GM19025 (cell line): ENCODE measurements at regions not wholly inside any gene's neighbourhood (a gene's known extent, or its start where the extent isn't known, plus 50 kb on each side); places are given as distances from the start of the nearest gene placed in this dataset.
A peak's percentile ranks its signal among the peaks of the same experiment; 100 is the strongest.
"Not testable (repeated sequence)": the region's sequence is repeated elsewhere in the genome, so short reads cannot be mapped to it uniquely, and the experiment has no call there.

Source experiments
- ATAC-seq: cut with Tn5 transposase; IDR thresholded peaks from one replicate; pipeline ENCODE4 v1.9.1; 2021; ENCODE audit warnings: mild to moderate bottlenecking, low read depth, moderate library complexity; ENCODE audit not compliant: unreplicated experiment

- ATAC-seq = no peak
Observed at GRCh38 chr5:119694284-119694683, 64.9 kb downstream of the FAM170A start.

GRCh38 chr5:119706049-119706448 lies 76.7 kb downstream of the FAM170A start:
- ATAC-seq = no peak

- no peak for ATAC-seq
Observed at GRCh38 chr5:119708076-119708790, 78.9 kb downstream of the FAM170A start.

GRCh38 chr5:119721775-119722174 lies 92.4 kb downstream of the FAM170A start:
- no peak for ATAC-seq

- ATAC-seq = not testable (repeated sequence)
Observed at GRCh38 chr5:119725291-119725690, 95.9 kb downstream of the FAM170A start.

- ATAC-seq = no peak
Observed at GRCh38 chr5:119726544-119726943, 97.2 kb downstream of the FAM170A start.

- ATAC-seq = no peak
Observed at GRCh38 chr5:119740225-119740624, 110.9 kb downstream of the FAM170A start.

GRCh38 chr5:119741691-119742090 lies 112.3 kb downstream of the FAM170A start:
- ATAC-seq = no peak

GRCh38 chr5:119742311-119742710 lies 113.0 kb downstream of the FAM170A start:
- ATAC-seq = no peak

GRCh38 chr5:119743927-119744326 lies 114.6 kb downstream of the FAM170A start:
- peak; percentile 65 for ATAC-seq

- ATAC-seq = no peak
Observed at GRCh38 chr5:119745976-119746375, 116.6 kb downstream of the FAM170A start.

- ATAC-seq = no peak
Observed at GRCh38 chr5:119746984-119747383, 117.6 kb downstream of the FAM170A start.

GRCh38 chr5:119750887-119751733 lies 121.8 kb downstream of the FAM170A start:
- ATAC-seq = no peak

GRCh38 chr5:119751734-119752094 lies 122.4 kb downstream of the FAM170A start:
- no peak for ATAC-seq

GRCh38 chr5:119752921-119753886 lies 123.8 kb downstream of the FAM170A start:
- no peak for ATAC-seq

GRCh38 chr5:119754825-119755224 lies 125.5 kb downstream of the FAM170A start:
- not testable (repeated sequence) for ATAC-seq

GRCh38 chr5:119757276-119757675 lies 127.9 kb downstream of the FAM170A start:
- no peak for ATAC-seq

GRCh38 chr5:119769695-119770693 lies 140.6 kb downstream of the FAM170A start:
- not testable (repeated sequence) for ATAC-seq

GRCh38 chr5:119780145-119780544 lies 150.8 kb downstream of the FAM170A start:
- not testable (repeated sequence) for ATAC-seq
